Endodermal cell (in vitro differentiated cells): ENCODE measurements at regions not wholly inside any gene's neighbourhood (a gene's known extent, or its start where the extent isn't known, plus 50 kb on each side); places are given as distances from the start of the nearest gene placed in this dataset.

Experiments
- DNase-seq: peaks from one replicate; pipeline ENCODE4 v3.0.0-alpha.2; 2017
- H3K27ac ChIP-seq: 2 replicates; pipeline ENCODE4 v1.5.1; 2013; ENCODE audit warnings: mild to moderate bottlenecking, low read depth, low read length, moderate library complexity
- H3K27me3 ChIP-seq: 2 replicates; pipeline ENCODE4 v1.6.1; 2013; ENCODE audit warnings: mild to moderate bottlenecking, low read length, moderate library complexity; ENCODE audit not compliant: insufficient read depth, control insufficient read depth, poor library complexity, severe bottlenecking
- H3K36me3 ChIP-seq: 2 replicates; pipeline ENCODE4 v1.7.0; 2013; ENCODE audit warnings: mild to moderate bottlenecking, low read length, moderate library complexity; ENCODE audit not compliant: control insufficient read depth, insufficient read depth
- H3K4me1 ChIP-seq: one replicate; pipeline ENCODE4 v1.7.0; 2013; ENCODE audit warnings: low read length; ENCODE audit not compliant: control insufficient read depth, insufficient read depth
- H3K4me3 ChIP-seq: 2 replicates; pipeline ENCODE4 v1.5.1; 2013; ENCODE audit warnings: mild to moderate bottlenecking, low read length, moderate library complexity
- H3K9ac ChIP-seq: 2 replicates; pipeline ENCODE4 v1.6.1; 2013; ENCODE audit warnings: mild to moderate bottlenecking, low read length, moderate library complexity; ENCODE audit not compliant: poor library complexity, severe bottlenecking; ENCODE audit errors: extremely low read depth
- H3K9me3 ChIP-seq: 2 replicates; pipeline ENCODE4 v1.6.1; 2013; ENCODE audit warnings: mild to moderate bottlenecking, low read length, moderate library complexity; ENCODE audit not compliant: control insufficient read depth
- H3K27ac Mint-ChIP-seq: 2 replicates; pipeline ENCODE4 v1.8.0; 2020; ENCODE audit warnings: mixed read lengths
- H3K27me3 Mint-ChIP-seq: 2 replicates; pipeline ENCODE4 v1.8.0; 2021; ENCODE audit warnings: mild to moderate bottlenecking, mixed read lengths; ENCODE audit not compliant: insufficient read depth
- H3K36me3 Mint-ChIP-seq: 2 replicates; pipeline ENCODE4 v1.8.0; 2020; ENCODE audit warnings: low read depth, mixed read lengths
- H3K4me1 Mint-ChIP-seq: 2 replicates; pipeline ENCODE4 v1.8.0; 2020; ENCODE audit warnings: mixed read lengths
- H3K4me3 Mint-ChIP-seq: 2 replicates; pipeline ENCODE4 v1.8.0; 2020; ENCODE audit warnings: mild to moderate bottlenecking, moderate library complexity, mixed read lengths
- H3K9me3 Mint-ChIP-seq: 2 replicates; pipeline ENCODE4 v1.8.0; 2020; ENCODE audit warnings: mild to moderate bottlenecking, mixed read lengths
- CTCF ChIP-seq: fragments of 200-600 bp; sonication (generic); conservative IDR thresholded peaks from 2 replicates; pipeline ENCODE4 v1.5.0; 2021; ENCODE audit warnings: antibody characterized with exemption, mild to moderate bottlenecking
- WGBS, 2 experiments: methylation state at CpG; one replicate each; pipeline versions ENCODE4 v1.1.5 to v1.1.7; 2013; ENCODE audit warnings: missing lambda C conversion rate in 2 of 2, mixed read lengths in 1 of 2; ENCODE audit not compliant: insufficient coverage in 1 of 2, insufficient read length in 1 of 2; 5-methylcytosine and 5-hydroxymethylcytosine counted together

GRCh38 chr22:27050771-27051170 lies 393.4 kb downstream of the MIAT start:
- no peaks in the 10 kb centered on the region for H3K36me3 Mint-ChIP-seq

GRCh38 chr22:27051407-27051806 lies 394.0 kb downstream of the MIAT start:
- no peak overlapping the region for H3K27ac ChIP-seq
- H3K4me3 ChIP-seq, result no peak overlapping the region
- DNase-seq, result no peak
- TF ChIP-seq CTCF, result no peak
- no peaks in the 10 kb centered on the region for H3K27me3 ChIP-seq
- H3K9me3 Mint-ChIP-seq, result peaks cover 5% of the 10 kb centered on the region
- H3K9ac ChIP-seq, result no peak overlapping the region
- no peaks in the 10 kb centered on the region for H3K36me3 ChIP-seq
- no peak overlapping the region for H3K27ac Mint-ChIP-seq
- no peaks in the 10 kb centered on the region for H3K36me3 Mint-ChIP-seq
- 60 to 65% methylated on average over 3 of the region's 3 CpGs for WGBS, 2 experiments
- no peak overlapping the region for H3K4me3 Mint-ChIP-seq
- peaks cover 5% of the 10 kb centered on the region for H3K9me3 ChIP-seq
- peaks cover 13% of the 10 kb centered on the region for H3K27me3 Mint-ChIP-seq
- no peaks in the 10 kb centered on the region for H3K4me1 ChIP-seq
- no peaks in the 10 kb centered on the region for H3K4me1 Mint-ChIP-seq

More at GRCh38 chr22:27050771-27051170, 393.4 kb downstream of the MIAT start:
- no peak overlapping the region for H3K4me3 Mint-ChIP-seq
- no peak overlapping the region for H3K27ac ChIP-seq
- TF ChIP-seq CTCF, result no peak
- H3K4me1 Mint-ChIP-seq, result no peaks in the 10 kb centered on the region
- H3K27me3 Mint-ChIP-seq, result peaks cover 12% of the 10 kb centered on the region
- no peaks in the 10 kb centered on the region for H3K4me1 ChIP-seq
- H3K4me3 ChIP-seq, result no peak overlapping the region
- H3K9me3 ChIP-seq, result peaks cover 5% of the 10 kb centered on the region
- H3K27ac Mint-ChIP-seq, result no peak overlapping the region
- no peak overlapping the region for H3K9ac ChIP-seq
- no peaks in the 10 kb centered on the region for H3K27me3 ChIP-seq
- 81 to 100% methylated on average over 1 to 4 of the region's 4 CpGs for WGBS, 2 experiments
- peaks cover 5% of the 10 kb centered on the region for H3K9me3 Mint-ChIP-seq
- no peak for DNase-seq
- H3K36me3 ChIP-seq, result no peaks in the 10 kb centered on the region

- H3K27ac ChIP-seq, result no peak overlapping the region
- DNase-seq, result no peak
- no peaks in the 10 kb centered on the region for H3K36me3 Mint-ChIP-seq
- H3K27me3 ChIP-seq, result no peaks in the 10 kb centered on the region
- H3K4me3 Mint-ChIP-seq, result no peak overlapping the region
- H3K4me3 ChIP-seq, result no peak overlapping the region
- TF ChIP-seq CTCF, result no peak
- no peaks in the 10 kb centered on the region for H3K4me1 ChIP-seq
- no peaks in the 10 kb centered on the region for H3K36me3 ChIP-seq
- H3K9me3 ChIP-seq, result no peaks in the 10 kb centered on the region
- H3K4me1 Mint-ChIP-seq, result peaks cover 6% of the 10 kb centered on the region
- no peaks in the 10 kb centered on the region for H3K9me3 Mint-ChIP-seq
- H3K9ac ChIP-seq, result no peak overlapping the region
- H3K27ac Mint-ChIP-seq, result no peak overlapping the region
- peaks cover 14% of the 10 kb centered on the region for H3K27me3 Mint-ChIP-seq
These were observed 400.3 kb downstream of the MIAT start for GRCh38 chr22:27057717-27058116.
